ENCODE measurements at regions not wholly inside any gene's neighbourhood (a gene's known extent, or its start where the extent isn't known, plus 50 kb on each side); places are given as distances from the start of the nearest gene placed in this dataset.

- TF ChIP-seq ZNF696 (CRISPR knock-in tag; conservative IDR thresholded peaks at IDR 0.05) (no peak), NELFE (IDR thresholded peaks at IDR 0.05; ENCODE audit: insufficient read depth, insufficient read length) (no peak), ZC3H11A (IDR thresholded peaks at IDR 0.05; ENCODE audit: low read depth, low read length) (no peak), ZFP36 (IDR thresholded peaks at IDR 0.05; ENCODE audit: low read depth, low read length, partially characterized antibody) (no peak), NCOA1 (IDR thresholded peaks at IDR 0.05; ENCODE audit: low read depth) (no peak), HMG20B (CRISPR knock-in tag; IDR thresholded peaks at IDR 0.05) (no peak), ZNF324 (CRISPR knock-in tag; IDR thresholded peaks at IDR 0.05) (no peak), GTF2A2 (tag; IDR thresholded peaks at IDR 0.05) (no peak), HDAC1 (IDR thresholded peaks at IDR 0.05) (no peak), ZNF592 (IDR thresholded peaks at IDR 0.05) (no peak)
These were observed 324.9 kb downstream of the SIPA1L2 start (continued) for GRCh38 chr1:232305050-232305449.

All from K562 (cell line).